Central memory CD8-positive, alpha-beta T cell (primary cell): ENCODE measurements at regions not wholly inside any gene's neighbourhood (a gene's known extent, or its start where the extent isn't known, plus 50 kb on each side); places are given as distances from the start of the nearest gene placed in this dataset.

Experiments used
- ATAC-seq: fragments of 150-1000 bp; cut with Tn5 transposase; replicated peaks from 2 replicates; pipeline ENCODE4 v1.10.0; 2022; ENCODE audit warnings: mild to moderate bottlenecking, moderate FRiP score, moderate number of reproducible peaks; ENCODE audit not compliant: poor library complexity, severe bottlenecking; ENCODE audit errors: extremely low read depth
- DNase-seq, 2 donors: peaks; one replicate each; pipeline ENCODE4 v3.0.0; 2021; ENCODE audit warnings: low spot score in 2 of 2
- H3K27ac Mint-ChIP-seq: one replicate; pipeline ENCODE4 v1.8.0; 2022; ENCODE audit warnings: low read depth, mild to moderate bottlenecking, moderate library complexity, mixed read lengths
- H3K27me3 Mint-ChIP-seq: one replicate; pipeline ENCODE4 v1.8.0; 2022; ENCODE audit warnings: mixed read lengths
- H3K36me3 Mint-ChIP-seq: one replicate; pipeline ENCODE4 v1.8.0; 2022; ENCODE audit warnings: mild to moderate bottlenecking, moderate library complexity, mixed read lengths; ENCODE audit not compliant: insufficient read depth
- H3K4me1 Mint-ChIP-seq: one replicate; pipeline ENCODE4 v1.8.0; 2022; ENCODE audit warnings: mixed read lengths
- H3K4me3 Mint-ChIP-seq: one replicate; pipeline ENCODE4 v1.8.0; 2022; ENCODE audit warnings: mild to moderate bottlenecking, moderate library complexity, mixed read lengths
- H3K9me3 Mint-ChIP-seq: one replicate; pipeline ENCODE4 v1.8.0; 2022; ENCODE audit warnings: mixed read lengths

- H3K27me3 Mint-ChIP-seq = peaks cover 29% of the 10 kb centered on the region
- H3K4me3 Mint-ChIP-seq = no peak overlapping the region
- H3K9me3 Mint-ChIP-seq = peaks cover 5% of the 10 kb centered on the region
- no peaks in the 10 kb centered on the region for H3K4me1 Mint-ChIP-seq
- DNase-seq = no peak
- H3K36me3 Mint-ChIP-seq = no peaks in the 10 kb centered on the region
- ATAC-seq = no peak
- H3K27ac Mint-ChIP-seq = no peak overlapping the region
Observed at GRCh38 chr22:47437110-47437509, 674.7 kb downstream of the TBC1D22A start.

GRCh38 chr22:47435826-47436225, 673.4 kb downstream of the TBC1D22A start:
- peaks cover 5% of the 10 kb centered on the region for H3K9me3 Mint-ChIP-seq
- no peak overlapping the region for H3K4me3 Mint-ChIP-seq
- no peaks in the 10 kb centered on the region for H3K36me3 Mint-ChIP-seq
- peaks cover 29% of the 10 kb centered on the region for H3K27me3 Mint-ChIP-seq
- H3K27ac Mint-ChIP-seq = no peak overlapping the region
- ATAC-seq = no peak
- no peak for DNase-seq
- H3K4me1 Mint-ChIP-seq = no peaks in the 10 kb centered on the region

- Mint-ChIP-seq H3K36me3 (no peaks in the 10 kb centered on the region), H3K27ac (no peak overlapping the region), H3K4me3 (no peak overlapping the region), H3K9me3 (peaks cover 5% of the 10 kb centered on the region), H3K27me3 (peaks cover 29% of the 10 kb centered on the region), H3K4me1 (no peaks in the 10 kb centered on the region)
- ATAC-seq (no peak), DNase-seq (no peak)
Observed at GRCh38 chr22:47435204-47435487, 672.7 kb downstream of the TBC1D22A start.

GRCh38 chr22:47434336-47435203, 672.1 kb downstream of the TBC1D22A start:
- Mint-ChIP-seq H3K9me3 (peaks cover 5% of the 10 kb centered on the region), H3K27ac (no peak overlapping the region), H3K4me3 (no peak overlapping the region), H3K36me3 (no peaks in the 10 kb centered on the region), H3K27me3 (peaks cover 29% of the 10 kb centered on the region), H3K4me1 (no peaks in the 10 kb centered on the region)
- ATAC-seq (no peak), DNase-seq (no peak)

- Mint-ChIP-seq H3K4me1 (no peaks in the 10 kb centered on the region), H3K27ac (no peak overlapping the region), H3K36me3 (no peaks in the 10 kb centered on the region), H3K27me3 (peaks cover 32% of the 10 kb centered on the region), H3K4me3 (no peak overlapping the region), H3K9me3 (peaks cover 5% of the 10 kb centered on the region)
- ATAC-seq = no peak
- DNase-seq = no peak
Observed at GRCh38 chr22:47433627-47434026, 671.2 kb downstream of the TBC1D22A start.

- H3K4me3 Mint-ChIP-seq = no peak overlapping the region
- H3K27ac Mint-ChIP-seq = no peak overlapping the region
Observed at GRCh38 chr22:47432683-47433082, 670.2 kb downstream of the TBC1D22A start.

GRCh38 chr22:47423861-47424820, 661.7 kb downstream of the TBC1D22A start:
- Mint-ChIP-seq H3K4me1 (no peaks in the 10 kb centered on the region), H3K9me3 (no peaks in the 10 kb centered on the region), H3K4me3 (no peak overlapping the region), H3K36me3 (no peaks in the 10 kb centered on the region), H3K27me3 (peaks cover 69% of the 10 kb centered on the region), H3K27ac (no peak overlapping the region)
- ATAC-seq = no peak
- DNase-seq = no peak

More at GRCh38 chr22:47432683-47433082, 670.2 kb downstream of the TBC1D22A start:
- H3K9me3 Mint-ChIP-seq = peaks cover 5% of the 10 kb centered on the region
- ATAC-seq = no peak
- no peaks in the 10 kb centered on the region for H3K36me3 Mint-ChIP-seq
- H3K4me1 Mint-ChIP-seq = no peaks in the 10 kb centered on the region
- no peak for DNase-seq
- peaks cover 32% of the 10 kb centered on the region for H3K27me3 Mint-ChIP-seq

- DNase-seq = no peak
- Mint-ChIP-seq H3K4me3 (no peak overlapping the region), H3K9me3 (no peaks in the 10 kb centered on the region), H3K36me3 (no peaks in the 10 kb centered on the region), H3K27me3 (peaks cover 66% of the 10 kb centered on the region), H3K4me1 (no peaks in the 10 kb centered on the region), H3K27ac (no peak overlapping the region)
- no peak for ATAC-seq
Observed at GRCh38 chr22:47423266-47423665, 660.8 kb downstream of the TBC1D22A start.

GRCh38 chr22:47422736-47423135, 660.3 kb downstream of the TBC1D22A start:
- no peaks in the 10 kb centered on the region for H3K9me3 Mint-ChIP-seq
- H3K27me3 Mint-ChIP-seq = peaks cover 65% of the 10 kb centered on the region
- H3K4me3 Mint-ChIP-seq = no peak overlapping the region
- H3K36me3 Mint-ChIP-seq = no peaks in the 10 kb centered on the region
- H3K27ac Mint-ChIP-seq = no peak overlapping the region
- H3K4me1 Mint-ChIP-seq = no peaks in the 10 kb centered on the region
- ATAC-seq (no peak), DNase-seq (no peak)

- Mint-ChIP-seq H3K9me3 (peaks cover 4% of the 10 kb centered on the region), H3K27ac (no peak overlapping the region), H3K27me3 (peaks cover 57% of the 10 kb centered on the region), H3K4me1 (no peaks in the 10 kb centered on the region), H3K36me3 (no peaks in the 10 kb centered on the region), H3K4me3 (no peak overlapping the region)
- ATAC-seq = no peak
- DNase-seq = no peak
Observed at GRCh38 chr22:47421846-47422245, 659.4 kb downstream of the TBC1D22A start.

- no peak for DNase-seq
- H3K4me1 Mint-ChIP-seq = no peaks in the 10 kb centered on the region
- no peak for ATAC-seq
- H3K27me3 Mint-ChIP-seq = peaks cover 41% of the 10 kb centered on the region
- no peak overlapping the region for H3K4me3 Mint-ChIP-seq
- no peaks in the 10 kb centered on the region for H3K36me3 Mint-ChIP-seq
- H3K9me3 Mint-ChIP-seq = peaks cover 6% of the 10 kb centered on the region
- H3K27ac Mint-ChIP-seq = no peak overlapping the region
Observed at GRCh38 chr22:47420211-47420610, 657.8 kb downstream of the TBC1D22A start.

- Mint-ChIP-seq H3K9me3 (peaks cover 6% of the 10 kb centered on the region), H3K36me3 (no peaks in the 10 kb centered on the region), H3K4me3 (no peak overlapping the region), H3K27ac (no peak overlapping the region), H3K27me3 (peaks cover 41% of the 10 kb centered on the region), H3K4me1 (no peaks in the 10 kb centered on the region)
- ATAC-seq (no peak), DNase-seq (no peak)
Observed at GRCh38 chr22:47419239-47419638, 656.8 kb downstream of the TBC1D22A start.

- Mint-ChIP-seq H3K4me1 (no peaks in the 10 kb centered on the region), H3K9me3 (peaks cover 6% of the 10 kb centered on the region)
Observed at GRCh38 chr22:47417699-47418098, 655.2 kb downstream of the TBC1D22A start.

More at GRCh38 chr22:47417699-47418098, 655.2 kb downstream of the TBC1D22A start:
- DNase-seq (no peak), ATAC-seq (no peak)
- H3K27me3 Mint-ChIP-seq = peaks cover 37% of the 10 kb centered on the region
- H3K4me3 Mint-ChIP-seq = no peak overlapping the region
- H3K36me3 Mint-ChIP-seq = no peaks in the 10 kb centered on the region
- no peak overlapping the region for H3K27ac Mint-ChIP-seq
